Suprapubic skin (tissue), 4 donors: ENCODE measurements at regions not wholly inside any gene's neighbourhood (a gene's known extent, or its start where the extent isn't known, plus 50 kb on each side); places are given as distances from the start of the nearest gene placed in this dataset.

Source experiments
- CTCF ChIP-seq, 2 donors: fragments of 200-600 bp in 1 of 2; fragments of 450-650 bp in 1 of 2; sonication (generic) in 1 of 2; IDR thresholded peaks; one replicate each; pipeline ENCODE4 v1.5.1; 2016 to 2019; ENCODE audit warnings: antibody characterized with exemption in 2 of 2, mild to moderate bottlenecking in 1 of 2, moderate library complexity in 1 of 2
- POLR2A ChIP-seq, 2 donors: fragments of 450-650 bp; IDR thresholded peaks; one replicate each; pipeline ENCODE4 v1.6.1; 2017; ENCODE audit warnings: antibody characterized with exemption in 2 of 2, mild to moderate bottlenecking in 2 of 2, moderate library complexity in 2 of 2
- POLR2AphosphoS5 ChIP-seq, 3 donors: sonication (generic); formaldehyde crosslinking; IDR thresholded peaks; one replicate each; pipeline ENCODE4 v1.6.1; 2017; ENCODE audit warnings: antibody characterized with exemption in 3 of 3

DNA sequence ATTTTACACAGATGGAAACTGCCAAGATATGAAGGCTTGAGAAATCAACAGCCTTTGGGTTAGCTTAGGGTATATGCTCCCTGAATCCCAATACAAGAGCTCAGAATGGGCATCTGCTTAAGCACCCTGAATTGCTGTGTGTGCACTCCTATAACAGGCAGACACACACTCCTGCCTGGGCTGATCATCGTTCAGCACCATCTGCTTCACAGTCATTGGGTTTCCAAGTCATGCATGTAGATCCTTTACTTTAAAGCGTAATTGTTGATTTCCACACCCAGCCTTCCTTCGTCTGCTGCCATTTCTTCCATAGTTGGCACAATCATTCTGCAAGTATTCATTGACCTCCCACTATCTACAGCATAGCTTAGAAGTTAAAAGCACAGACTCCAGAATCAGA, 263.5 kb downstream of the CBLN4 start:
- no peak for TF ChIP-seq POLR2A (IDR thresholded peaks at IDR 0.05)
- TF ChIP-seq CTCF (IDR thresholded peaks at IDR 0.05): no peak
- TF ChIP-seq POLR2AphosphoS5 (IDR thresholded peaks at IDR 0.05): no peak
